HEK293 (cell line): ENCODE measurements at regions not wholly inside any gene's neighbourhood (a gene's known extent, or its start where the extent isn't known, plus 50 kb on each side); places are given as distances from the start of the nearest gene placed in this dataset.

Experiments
- GLIS2 ChIP-seq: fragments of 450-650 bp; formaldehyde crosslinking; IDR thresholded peaks from 2 replicates; pipeline ENCODE4 v1.5.1; 2016; ENCODE audit warnings: missing biosample characterization, missing genetic modification characterization
- ZBTB26 ChIP-seq: fragments of 450-650 bp; formaldehyde crosslinking; optimal IDR thresholded peaks from 2 replicates; pipeline ENCODE3; 2016; ENCODE audit warnings: missing biosample characterization, mild to moderate bottlenecking, missing genetic modification characterization
- ZNF10 ChIP-seq: fragments of 450-650 bp; formaldehyde crosslinking; IDR thresholded peaks from 2 replicates; pipeline ENCODE4 v1.5.1; 2017; ENCODE audit warnings: missing biosample characterization, missing genetic modification characterization
- ZNF221 ChIP-seq: fragments of 450-650 bp; formaldehyde crosslinking; IDR thresholded peaks from 2 replicates; pipeline ENCODE4 v1.5.1; 2017; ENCODE audit warnings: missing biosample characterization, missing genetic modification characterization, borderline replicate concordance
- ZNF677 ChIP-seq: fragments of 450-650 bp; IDR thresholded peaks from 2 replicates; pipeline ENCODE4 v1.5.0; 2018; ENCODE audit warnings: missing biosample characterization, mild to moderate bottlenecking, missing genetic modification characterization, moderate library complexity

DNA sequence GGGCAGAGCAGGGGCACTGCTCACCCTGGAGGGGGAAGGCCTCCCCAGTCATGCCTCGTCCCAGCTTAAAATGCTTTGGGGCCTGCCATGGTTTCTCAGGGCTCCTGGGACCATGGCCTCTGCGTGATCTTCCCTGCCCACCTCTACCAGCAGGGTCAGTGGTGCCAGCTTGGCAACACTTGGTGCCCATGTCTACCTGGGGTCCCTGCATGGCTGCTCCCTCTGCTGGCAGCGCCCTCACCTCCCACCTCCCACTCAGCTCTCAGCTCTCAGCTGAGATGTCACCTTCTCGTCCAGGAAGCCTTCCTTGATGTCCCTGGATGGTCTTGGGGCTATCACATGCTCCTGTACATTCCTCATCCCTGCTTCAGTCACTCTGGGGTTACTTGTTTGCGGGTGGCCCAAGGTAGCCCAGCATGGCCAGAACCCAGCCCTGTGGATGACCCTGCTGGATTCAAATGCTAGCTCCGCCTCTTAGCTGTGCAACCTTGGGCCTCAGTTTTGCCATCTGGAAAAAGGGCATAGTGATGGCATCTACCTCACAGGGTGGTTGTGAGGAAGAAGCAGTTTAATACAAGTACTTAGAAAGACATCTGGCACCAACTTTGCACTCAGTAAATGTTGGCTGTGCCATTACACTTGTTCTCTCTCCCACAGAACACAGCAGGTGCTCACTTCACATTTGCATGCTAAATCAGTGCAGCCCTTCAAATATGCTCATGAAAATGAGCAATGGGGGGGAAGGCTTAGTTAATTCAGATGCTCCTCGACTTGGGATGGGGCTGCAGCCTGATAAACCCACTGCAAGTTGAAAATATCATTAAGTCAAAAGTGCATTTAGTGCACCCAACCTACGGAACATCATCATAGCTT is 53.5 kb upstream of the PTPN1 start:
- TF ChIP-seq ZNF10: no peak
- no peak for TF ChIP-seq ZNF677 (tag by site-specific recombination)
- no peak for TF ChIP-seq ZNF221 (tag by site-specific recombination)
- TF ChIP-seq GLIS2 (tag by site-specific recombination): no peak
- no peak for TF ChIP-seq ZBTB26 (tag by site-specific recombination)
